Effector memory CD4-positive, alpha-beta T cell (primary cell): ENCODE measurements at regions not wholly inside any gene's neighbourhood (a gene's known extent, or its start where the extent isn't known, plus 50 kb on each side); places are given as distances from the start of the nearest gene placed in this dataset.
"Not testable (repeated sequence)": the region's sequence is repeated elsewhere in the genome, so short reads cannot be mapped to it uniquely, and the experiment has no call there.

Experiments
- DNase-seq, 3 donors: peaks; one replicate each; pipeline ENCODE4 v3.0.0-alpha.2; 2020
- H3K27ac ChIP-seq: 2 replicates; pipeline ENCODE4 v1.7.0; 2013; ENCODE audit warnings: mild to moderate bottlenecking, low read length, moderate library complexity; ENCODE audit not compliant: insufficient read depth, poor library complexity, severe bottlenecking
- H3K27me3 ChIP-seq: replicated peaks from 2 replicates; pipeline ENCODE4 v1.7.0; 2013; ENCODE audit warnings: mild to moderate bottlenecking, low read length; ENCODE audit not compliant: insufficient read depth, control insufficient read depth, poor library complexity, severe bottlenecking
- H3K36me3 ChIP-seq: 2 replicates; pipeline ENCODE4 v1.7.0; 2013; ENCODE audit warnings: mild to moderate bottlenecking, low read length, moderate library complexity; ENCODE audit not compliant: control insufficient read depth, insufficient read depth
- H3K4me1 ChIP-seq: 2 replicates; pipeline ENCODE4 v1.7.0; 2013; ENCODE audit warnings: low read length, mild to moderate bottlenecking; ENCODE audit not compliant: control insufficient read depth, insufficient read depth, poor library complexity, severe bottlenecking
- H3K4me3 ChIP-seq: 2 replicates; pipeline ENCODE4 v1.7.0; 2013; ENCODE audit warnings: low read length, low read depth, mild to moderate bottlenecking; ENCODE audit not compliant: insufficient read depth, poor library complexity, severe bottlenecking
- H3K9me3 ChIP-seq: 2 replicates; pipeline ENCODE4 v1.7.0; 2013; ENCODE audit warnings: mild to moderate bottlenecking, low read length, moderate library complexity; ENCODE audit not compliant: control insufficient read depth

GRCh38 chr9:42392773-42393455 is 209.5 kb downstream of the SPATA31A6 start:
- H3K9me3 ChIP-seq, H3K4me1 ChIP-seq, H3K36me3 ChIP-seq, H3K27ac ChIP-seq, H3K4me3 ChIP-seq, DNase-seq, H3K27me3 ChIP-seq: not testable (repeated sequence)

- Histone ChIP-seq H3K9me3 (no peaks in the 10 kb centered on the region), H3K36me3 (no peaks in the 10 kb centered on the region), H3K4me3 (no peak overlapping the region), H3K27me3 (no peaks in the 10 kb centered on the region), H3K4me1 (no peaks in the 10 kb centered on the region), H3K27ac (no peak overlapping the region)
- DNase-seq, result no peak
These were observed 212.9 kb downstream of the SPATA31A6 start for GRCh38 chr9:42396318-42396717.

GRCh38 chr9:42397336-42397735 is 213.9 kb downstream of the SPATA31A6 start:
- not testable (repeated sequence) for H3K9me3 ChIP-seq, H3K27me3 ChIP-seq, H3K36me3 ChIP-seq, H3K4me3 ChIP-seq, H3K4me1 ChIP-seq, H3K27ac ChIP-seq, DNase-seq

- H3K9me3 ChIP-seq, H3K4me1 ChIP-seq, DNase-seq, H3K4me3 ChIP-seq, H3K36me3 ChIP-seq, H3K27ac ChIP-seq, H3K27me3 ChIP-seq: not testable (repeated sequence)
These were observed 219.5 kb downstream of the SPATA31A6 start for GRCh38 chr9:42402919-42403318.

GRCh38 chr9:42409581-42409980 is 226.1 kb downstream of the SPATA31A6 start:
- not testable (repeated sequence) for H3K27me3 ChIP-seq, H3K9me3 ChIP-seq, H3K4me1 ChIP-seq, H3K4me3 ChIP-seq, H3K27ac ChIP-seq, H3K36me3 ChIP-seq, DNase-seq

GRCh38 chr9:42412354-42412753 is 228.9 kb downstream of the SPATA31A6 start:
- not testable (repeated sequence) for H3K36me3 ChIP-seq, H3K27ac ChIP-seq, H3K27me3 ChIP-seq, H3K4me3 ChIP-seq, H3K9me3 ChIP-seq, DNase-seq, H3K4me1 ChIP-seq

GRCh38 chr9:42414865-42415264 is 231.4 kb downstream of the SPATA31A6 start:
- not testable (repeated sequence) for DNase-seq, H3K27me3 ChIP-seq, H3K4me3 ChIP-seq, H3K9me3 ChIP-seq, H3K36me3 ChIP-seq, H3K27ac ChIP-seq, H3K4me1 ChIP-seq

- H3K4me3 ChIP-seq, H3K27me3 ChIP-seq, H3K27ac ChIP-seq, H3K9me3 ChIP-seq, H3K4me1 ChIP-seq, H3K36me3 ChIP-seq, DNase-seq: not testable (repeated sequence)
These were observed 236.2 kb downstream of the SPATA31A6 start for GRCh38 chr9:42419652-42420051.

GRCh38 chr9:42420324-42420723 is 236.9 kb downstream of the SPATA31A6 start:
- H3K36me3 ChIP-seq, H3K27ac ChIP-seq, H3K27me3 ChIP-seq, H3K4me3 ChIP-seq, DNase-seq, H3K9me3 ChIP-seq, H3K4me1 ChIP-seq: not testable (repeated sequence)

GRCh38 chr9:42421630-42422029 is 238.2 kb downstream of the SPATA31A6 start:
- not testable (repeated sequence) for H3K27ac ChIP-seq, DNase-seq, H3K4me3 ChIP-seq, H3K36me3 ChIP-seq, H3K27me3 ChIP-seq, H3K4me1 ChIP-seq, H3K9me3 ChIP-seq
